B cell (primary cell): ENCODE measurements at regions not wholly inside any gene's neighbourhood (a gene's known extent, or its start where the extent isn't known, plus 50 kb on each side); places are given as distances from the start of the nearest gene placed in this dataset.

ENCODE experiments used
- ATAC-seq: fragments of 200-7000 bp; cut with Tn5 transposase; one replicate; pipeline ENCODE4 v1.10.0; 2021; ENCODE audit warnings: low read depth, mild to moderate bottlenecking, moderate number of reproducible peaks, moderate library complexity
- CTCF ChIA-PET: fragments of 350-600 bp; sonication (Branson Sonifier 250); formaldehyde crosslinking; loops from one replicate; lab custom pipeline; 2021; ENCODE audit warnings: antibody characterized with exemption, inconsistent platforms; lab: Charles Lee
- POLR2A ChIA-PET: fragments of 350-600 bp; sonication (Branson Sonifier 250); formaldehyde crosslinking; loops from one replicate; lab custom pipeline; 2021; ENCODE audit warnings: antibody characterized with exemption; lab: Charles Lee
- DNase-seq: peaks from one replicate; pipeline ENCODE4 v3.0.0; 2013
- H2AFZ ChIP-seq: 2 replicates; pipeline ENCODE4 v1.6.1; 2012; ENCODE audit warnings: mild to moderate bottlenecking, low read depth, low read length; ENCODE audit not compliant: insufficient read depth, poor library complexity, severe bottlenecking
- H3K27ac ChIP-seq, 2 donors: 1 replicate in 1 of 2; 2 replicates in 1 of 2; pipeline ENCODE4 v1.5.1; 2012 to 2013; ENCODE audit warnings: low read length in 2 of 2, mild to moderate bottlenecking in 2 of 2, moderate library complexity in 1 of 2
- H3K27me3 ChIP-seq, 4 experiments: fragments of 200-600 bp in 1 of 4; sonication (generic) in 1 of 4; replicated peaks in 1 of 4; 1 replicate in 2 of 4; 2 replicates in 2 of 4; pipeline versions ENCODE4 v1.6.1 to v1.7.0; 2013 to 2016; ENCODE audit warnings: low read length in 3 of 4, mild to moderate bottlenecking in 2 of 4, mixed read lengths in 1 of 4, moderate library complexity in 1 of 4; ENCODE audit not compliant: insufficient read depth in 4 of 4, control insufficient read depth in 3 of 4; ENCODE audit errors: control extremely low read depth in 1 of 4
- H3K36me3 ChIP-seq, 2 experiments: replicated peaks in 1 of 2; 1 replicate in 1 of 2; 2 replicates in 1 of 2; pipeline versions ENCODE4 v1.6.1 to v1.7.1; 2013; ENCODE audit warnings: low read length in 1 of 2; ENCODE audit not compliant: insufficient read depth in 2 of 2, control insufficient read depth in 1 of 2; ENCODE audit errors: control extremely low read depth in 1 of 2, extremely low read depth in 1 of 2
- H3K4me1 ChIP-seq, 2 donors: fragments of 200-600 bp in 1 of 2; sonication (generic) in 1 of 2; 1 replicate in 1 of 2; 2 replicates in 1 of 2; pipeline versions ENCODE4 v1.5.1 to v1.6.1; 2013 to 2017; ENCODE audit warnings: low read length in 2 of 2; ENCODE audit not compliant: control insufficient read depth in 2 of 2, insufficient read depth in 2 of 2
- H3K4me2 ChIP-seq: replicated peaks from 2 replicates; pipeline ENCODE3; 2012; ENCODE audit warnings: mild to moderate bottlenecking, low read depth, low read length; ENCODE audit not compliant: poor library complexity, severe bottlenecking
- H3K4me3 ChIP-seq, 5 experiments: fragments of 200-600 bp in 1 of 5; sonication (generic) in 1 of 5; 1 replicate in 3 of 5; 2 replicates in 2 of 5; pipeline versions ENCODE4 v1.5.1 to v1.7.0; 2011 to 2016; ENCODE audit warnings: low read length in 4 of 5, mild to moderate bottlenecking in 4 of 5, low read depth in 2 of 5, control low read depth in 1 of 5, moderate library complexity in 1 of 5; ENCODE audit not compliant: insufficient read depth in 1 of 5; ENCODE audit errors: control extremely low read depth in 1 of 5, extremely low read depth in 1 of 5
- H3K79me2 ChIP-seq: fragments of 200-600 bp; sonication (generic); one replicate; pipeline ENCODE4 v1.6.0; 2016; ENCODE audit warnings: low read length; ENCODE audit not compliant: control insufficient read depth, insufficient read depth
- H3K9ac ChIP-seq: fragments of 200-600 bp; sonication (generic); 2 replicates; pipeline ENCODE4 v1.6.1; 2017; ENCODE audit warnings: mild to moderate bottlenecking, low read length, moderate library complexity
- H3K9me3 ChIP-seq, 3 donors: one replicate each; pipeline versions ENCODE4 v1.6.1 to v1.7.1; 2013; ENCODE audit warnings: low read length in 2 of 3; ENCODE audit not compliant: control insufficient read depth in 2 of 3, insufficient read depth in 1 of 3; ENCODE audit errors: control extremely low read depth in 1 of 3
- H4K20me1 ChIP-seq: 2 replicates; pipeline ENCODE4 v1.6.0; 2012; ENCODE audit warnings: mild to moderate bottlenecking, low read length; ENCODE audit not compliant: insufficient read depth, control insufficient read depth, poor library complexity, severe bottlenecking
- H3K27ac Mint-ChIP-seq: one replicate; pipeline ENCODE4 v1.8.0; 2021; ENCODE audit warnings: mixed read lengths
- H3K27me3 Mint-ChIP-seq: one replicate; pipeline ENCODE4 v1.8.0; 2021; ENCODE audit warnings: mixed read lengths
- H3K4me1 Mint-ChIP-seq: one replicate; pipeline ENCODE4 v1.8.0; 2021; ENCODE audit warnings: mixed read lengths
- H3K4me3 Mint-ChIP-seq: one replicate; pipeline ENCODE4 v1.8.0; 2021; ENCODE audit warnings: mixed read lengths
- H3K9me3 Mint-ChIP-seq: one replicate; pipeline ENCODE4 v1.8.0; 2022; ENCODE audit warnings: mixed read lengths; ENCODE audit not compliant: insufficient read depth
- CTCF ChIP-seq: fragments of 200-600 bp; IDR thresholded peaks from one replicate; pipeline ENCODE4 v1.8.0; 2022; ENCODE audit warnings: antibody characterized with exemption, mild to moderate bottlenecking
- EZH2 ChIP-seq: IDR thresholded peaks from 2 replicates; pipeline ENCODE4 v1.6.1; 2012; ENCODE audit warnings: borderline replicate concordance, low read depth, mild to moderate bottlenecking, moderate library complexity, low read length; ENCODE audit not compliant: insufficient read depth, poor library complexity, severe bottlenecking
- WGBS: methylation state at CpG from one replicate; pipeline ENCODE4 v1.1.5; 2013; ENCODE audit warnings: missing lambda C conversion rate; ENCODE audit not compliant: insufficient coverage; 5-methylcytosine and 5-hydroxymethylcytosine counted together
- intact Hi-C: fragments of 100-400 bp; cut with micrococcal nuclease; formaldehyde crosslinking; loops from one replicate; pipeline ENCODE4 v1.10.0; 2022

GRCh38 chr5:8394965-8395364 lies 526.0 kb downstream of the MTRR start:
- Mint-ChIP-seq H3K4me1 (no peaks in the 10 kb centered on the region), H3K9me3 (no peaks in the 10 kb centered on the region), H3K27me3 (no peaks in the 10 kb centered on the region), H3K4me3 (no peak overlapping the region), H3K27ac (no peak overlapping the region)
- ChIA-PET CTCF (no interaction called here), POLR2A (no interaction called here)
- H4K20me1 ChIP-seq = no peaks in the 10 kb centered on the region
- H3K79me2 ChIP-seq = no peaks in the 10 kb centered on the region
- no peak for ATAC-seq
- no peaks in the 10 kb centered on the region for H3K27me3 ChIP-seq
- H3K36me3 ChIP-seq = no peaks in the 10 kb centered on the region
- H3K4me2 ChIP-seq = no peak overlapping the region
- no peak for DNase-seq
- H3K9ac ChIP-seq = no peak overlapping the region
- H2AFZ ChIP-seq = no peak overlapping the region
- TF ChIP-seq EZH2 (no peak), CTCF (no peak)
- intact Hi-C loops = no loop called here
- H3K4me3 ChIP-seq = no peak overlapping the region
- no CpG with 5 or more reads among the region's 5 CpGs for WGBS
- no peak overlapping the region for H3K27ac ChIP-seq
- no peaks in the 10 kb centered on the region for H3K9me3 ChIP-seq
- no peaks in the 10 kb centered on the region for H3K4me1 ChIP-seq

GRCh38 chr5:8396246-8396645 lies 527.3 kb downstream of the MTRR start:
- H4K20me1 ChIP-seq = no peaks in the 10 kb centered on the region
- no peak overlapping the region for H3K9ac ChIP-seq
- no peak overlapping the region for H2AFZ ChIP-seq
- H3K36me3 ChIP-seq = no peaks in the 10 kb centered on the region
- intact Hi-C loops = no loop called here
- H3K27ac ChIP-seq = no peak overlapping the region
- no peaks in the 10 kb centered on the region for H3K4me1 Mint-ChIP-seq
- H3K4me3 ChIP-seq = no peak overlapping the region
- H3K9me3 ChIP-seq = no peaks in the 10 kb centered on the region
- ATAC-seq (no peak), DNase-seq (no peak)
- no peaks in the 10 kb centered on the region for H3K4me1 ChIP-seq
- no peaks in the 10 kb centered on the region for H3K79me2 ChIP-seq
- ChIA-PET CTCF (no interaction called here), POLR2A (no interaction called here)
- no peaks in the 10 kb centered on the region for H3K27me3 Mint-ChIP-seq
- H3K9me3 Mint-ChIP-seq = no peaks in the 10 kb centered on the region
- H3K4me3 Mint-ChIP-seq = no peak overlapping the region
- H3K4me2 ChIP-seq = no peak overlapping the region
- no peaks in the 10 kb centered on the region for H3K27me3 ChIP-seq
- TF ChIP-seq EZH2 (no peak), CTCF (no peak)
- WGBS = no CpG with 5 or more reads among the region's 1 CpG
- H3K27ac Mint-ChIP-seq = no peak overlapping the region
